SK-N-SH (cell line): ENCODE measurements at regions not wholly inside any gene's neighbourhood (a gene's known extent, or its start where the extent isn't known, plus 50 kb on each side); places are given as distances from the start of the nearest gene placed in this dataset.

Experiments
- CHD2 ChIP-seq: fragments of 150-350 bp; IDR thresholded peaks from 2 replicates; pipeline ENCODE4 v1.6.1; 2018; ENCODE audit warnings: low read length; ENCODE audit not compliant: partially characterized antibody
- EP300 ChIP-seq, 2 experiments: IDR thresholded peaks; 2 replicates each; pipeline versions ENCODE4 v1.4.0 to v1.6.1; 2012; ENCODE audit warnings: borderline replicate concordance in 1 of 2, low read depth in 1 of 2, low read length in 1 of 2
- FOSL2 ChIP-seq: IDR thresholded peaks from 2 replicates; pipeline ENCODE4 v1.4.0; 2012; ENCODE audit warnings: low read depth, mild to moderate bottlenecking, moderate library complexity, borderline replicate concordance
- POLR2AphosphoS5 ChIP-seq: IDR thresholded peaks from 2 replicates; pipeline ENCODE4 v1.6.1; 2012; ENCODE audit warnings: low read depth, low read length
- RFX5 ChIP-seq: IDR thresholded peaks from 2 replicates; pipeline ENCODE4 v1.6.1; 2012; ENCODE audit warnings: mild to moderate bottlenecking, improper control_type of control experiment, low read length
- SIN3A ChIP-seq: IDR thresholded peaks from 2 replicates; pipeline ENCODE4 v1.6.1; 2012; ENCODE audit warnings: low read depth, mild to moderate bottlenecking, low read length, moderate library complexity, borderline replicate concordance
- TEAD4 ChIP-seq: IDR thresholded peaks from 2 replicates; pipeline ENCODE4 v1.4.0; 2012; ENCODE audit warnings: mild to moderate bottlenecking, borderline replicate concordance; ENCODE audit not compliant: insufficient read depth
- YY1 ChIP-seq: IDR thresholded peaks from 2 replicates; pipeline ENCODE4 v1.4.0; 2012; ENCODE audit warnings: low read depth, mild to moderate bottlenecking
- TF ChIP-seq, protein P1 (sequence below): IDR thresholded peaks from 2 replicates; pipeline ENCODE4 v1.6.1; 2012; ENCODE audit warnings: mild to moderate bottlenecking, low read depth, low read length, moderate library complexity
- TF ChIP-seq, protein P2 (sequence below): fragments of 200-600 bp; sonication (generic); IDR thresholded peaks from 2 replicates; pipeline ENCODE4 v1.6.1; 2017; ENCODE audit warnings: antibody characterized with exemption, mild to moderate bottlenecking, moderate library complexity
- TF ChIP-seq, protein P3 (sequence below): IDR thresholded peaks from 2 replicates; pipeline ENCODE4 v1.4.0; 2012; ENCODE audit warnings: low read depth, borderline replicate concordance
- TF ChIP-seq, protein P4 (sequence below): fragments of 150-350 bp; IDR thresholded peaks from 2 replicates; pipeline ENCODE4 v1.6.1; 2017; ENCODE audit warnings: antibody characterized with exemption, low read length, low read depth, borderline replicate concordance

DNA sequence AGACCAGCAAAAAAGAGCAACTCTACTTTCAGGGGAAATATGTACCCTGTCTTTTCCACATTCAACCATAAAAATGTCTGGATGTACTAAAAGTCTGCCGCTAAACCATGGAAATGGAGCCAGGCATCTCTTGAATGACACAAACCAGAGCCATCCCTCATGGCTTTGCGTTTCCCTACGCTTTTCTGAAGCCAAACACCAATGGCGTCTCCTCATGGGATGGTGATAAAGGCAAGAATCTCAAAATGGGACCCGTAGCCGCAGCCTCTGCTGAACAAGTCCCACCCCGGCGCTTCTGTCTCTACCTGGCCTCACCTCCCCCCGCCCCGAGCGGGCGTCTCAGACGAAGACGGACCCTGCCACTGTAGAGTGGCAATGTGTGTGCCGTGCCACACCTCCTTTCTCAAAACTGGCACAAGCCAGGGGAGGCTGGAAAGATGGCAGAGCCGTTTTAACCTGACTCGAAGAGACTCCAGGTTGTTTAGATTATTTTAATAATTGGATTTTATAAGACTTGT is 80.3 kb upstream of the AFDN start:
- TF ChIP-seq YY1: no peak
- TF ChIP-seq RFX5: no peak
- TF ChIP-seq, protein P1, sequence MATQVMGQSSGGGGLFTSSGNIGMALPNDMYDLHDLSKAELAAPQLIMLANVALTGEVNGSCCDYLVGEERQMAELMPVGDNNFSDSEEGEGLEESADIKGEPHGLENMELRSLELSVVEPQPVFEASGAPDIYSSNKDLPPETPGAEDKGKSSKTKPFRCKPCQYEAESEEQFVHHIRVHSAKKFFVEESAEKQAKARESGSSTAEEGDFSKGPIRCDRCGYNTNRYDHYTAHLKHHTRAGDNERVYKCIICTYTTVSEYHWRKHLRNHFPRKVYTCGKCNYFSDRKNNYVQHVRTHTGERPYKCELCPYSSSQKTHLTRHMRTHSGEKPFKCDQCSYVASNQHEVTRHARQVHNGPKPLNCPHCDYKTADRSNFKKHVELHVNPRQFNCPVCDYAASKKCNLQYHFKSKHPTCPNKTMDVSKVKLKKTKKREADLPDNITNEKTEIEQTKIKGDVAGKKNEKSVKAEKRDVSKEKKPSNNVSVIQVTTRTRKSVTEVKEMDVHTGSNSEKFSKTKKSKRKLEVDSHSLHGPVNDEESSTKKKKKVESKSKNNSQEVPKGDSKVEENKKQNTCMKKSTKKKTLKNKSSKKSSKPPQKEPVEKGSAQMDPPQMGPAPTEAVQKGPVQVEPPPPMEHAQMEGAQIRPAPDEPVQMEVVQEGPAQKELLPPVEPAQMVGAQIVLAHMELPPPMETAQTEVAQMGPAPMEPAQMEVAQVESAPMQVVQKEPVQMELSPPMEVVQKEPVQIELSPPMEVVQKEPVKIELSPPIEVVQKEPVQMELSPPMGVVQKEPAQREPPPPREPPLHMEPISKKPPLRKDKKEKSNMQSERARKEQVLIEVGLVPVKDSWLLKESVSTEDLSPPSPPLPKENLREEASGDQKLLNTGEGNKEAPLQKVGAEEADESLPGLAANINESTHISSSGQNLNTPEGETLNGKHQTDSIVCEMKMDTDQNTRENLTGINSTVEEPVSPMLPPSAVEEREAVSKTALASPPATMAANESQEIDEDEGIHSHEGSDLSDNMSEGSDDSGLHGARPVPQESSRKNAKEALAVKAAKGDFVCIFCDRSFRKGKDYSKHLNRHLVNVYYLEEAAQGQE: no peak
- TF ChIP-seq, protein P2, sequence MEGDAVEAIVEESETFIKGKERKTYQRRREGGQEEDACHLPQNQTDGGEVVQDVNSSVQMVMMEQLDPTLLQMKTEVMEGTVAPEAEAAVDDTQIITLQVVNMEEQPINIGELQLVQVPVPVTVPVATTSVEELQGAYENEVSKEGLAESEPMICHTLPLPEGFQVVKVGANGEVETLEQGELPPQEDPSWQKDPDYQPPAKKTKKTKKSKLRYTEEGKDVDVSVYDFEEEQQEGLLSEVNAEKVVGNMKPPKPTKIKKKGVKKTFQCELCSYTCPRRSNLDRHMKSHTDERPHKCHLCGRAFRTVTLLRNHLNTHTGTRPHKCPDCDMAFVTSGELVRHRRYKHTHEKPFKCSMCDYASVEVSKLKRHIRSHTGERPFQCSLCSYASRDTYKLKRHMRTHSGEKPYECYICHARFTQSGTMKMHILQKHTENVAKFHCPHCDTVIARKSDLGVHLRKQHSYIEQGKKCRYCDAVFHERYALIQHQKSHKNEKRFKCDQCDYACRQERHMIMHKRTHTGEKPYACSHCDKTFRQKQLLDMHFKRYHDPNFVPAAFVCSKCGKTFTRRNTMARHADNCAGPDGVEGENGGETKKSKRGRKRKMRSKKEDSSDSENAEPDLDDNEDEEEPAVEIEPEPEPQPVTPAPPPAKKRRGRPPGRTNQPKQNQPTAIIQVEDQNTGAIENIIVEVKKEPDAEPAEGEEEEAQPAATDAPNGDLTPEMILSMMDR: no peak
- TF ChIP-seq, protein P3, sequence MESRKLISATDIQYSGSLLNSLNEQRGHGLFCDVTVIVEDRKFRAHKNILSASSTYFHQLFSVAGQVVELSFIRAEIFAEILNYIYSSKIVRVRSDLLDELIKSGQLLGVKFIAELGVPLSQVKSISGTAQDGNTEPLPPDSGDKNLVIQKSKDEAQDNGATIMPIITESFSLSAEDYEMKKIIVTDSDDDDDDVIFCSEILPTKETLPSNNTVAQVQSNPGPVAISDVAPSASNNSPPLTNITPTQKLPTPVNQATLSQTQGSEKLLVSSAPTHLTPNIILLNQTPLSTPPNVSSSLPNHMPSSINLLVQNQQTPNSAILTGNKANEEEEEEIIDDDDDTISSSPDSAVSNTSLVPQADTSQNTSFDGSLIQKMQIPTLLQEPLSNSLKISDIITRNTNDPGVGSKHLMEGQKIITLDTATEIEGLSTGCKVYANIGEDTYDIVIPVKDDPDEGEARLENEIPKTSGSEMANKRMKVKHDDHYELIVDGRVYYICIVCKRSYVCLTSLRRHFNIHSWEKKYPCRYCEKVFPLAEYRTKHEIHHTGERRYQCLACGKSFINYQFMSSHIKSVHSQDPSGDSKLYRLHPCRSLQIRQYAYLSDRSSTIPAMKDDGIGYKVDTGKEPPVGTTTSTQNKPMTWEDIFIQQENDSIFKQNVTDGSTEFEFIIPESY: no peak
- no peak for TF ChIP-seq CHD2
- TF ChIP-seq EP300 (IDR thresholded peaks at IDR 0.05; ENCODE audit: borderline replicate concordance in 1 of 2, low read depth in 1 of 2, low read length in 1 of 2): no peak
- no peak for TF ChIP-seq SIN3A
- TF ChIP-seq FOSL2: no peak
- TF ChIP-seq, protein P4, sequence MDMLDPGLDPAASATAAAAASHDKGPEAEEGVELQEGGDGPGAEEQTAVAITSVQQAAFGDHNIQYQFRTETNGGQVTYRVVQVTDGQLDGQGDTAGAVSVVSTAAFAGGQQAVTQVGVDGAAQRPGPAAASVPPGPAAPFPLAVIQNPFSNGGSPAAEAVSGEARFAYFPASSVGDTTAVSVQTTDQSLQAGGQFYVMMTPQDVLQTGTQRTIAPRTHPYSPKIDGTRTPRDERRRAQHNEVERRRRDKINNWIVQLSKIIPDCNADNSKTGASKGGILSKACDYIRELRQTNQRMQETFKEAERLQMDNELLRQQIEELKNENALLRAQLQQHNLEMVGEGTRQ: no peak
- no peak for TF ChIP-seq TEAD4
- no peak for TF ChIP-seq POLR2AphosphoS5
